ENCODE measurements at regions not wholly inside any gene's neighbourhood (a gene's known extent, or its start where the extent isn't known, plus 50 kb on each side); places are given as distances from the start of the nearest gene placed in this dataset.
"Not testable (repeated sequence)": the region's sequence is repeated elsewhere in the genome, so short reads cannot be mapped to it uniquely, and the experiment has no call there.

GRCh38 chr2:147414656-147415055, 430.2 kb upstream of the ACVR2A start:
- not testable (repeated sequence) for H3K36me3 ChIP-seq (ENCODE audit: control insufficient read depth in 5 of 5, insufficient read depth in 5 of 5, low read length in 5 of 5); H3K27ac ChIP-seq (ENCODE audit: low read depth, low read length); H3K27me3 ChIP-seq (ENCODE audit: control insufficient read depth in 5 of 5, insufficient read depth in 4 of 5, low read length in 5 of 5); H3K9me3 ChIP-seq (ENCODE audit: control insufficient read depth in 5 of 5, low read length in 5 of 5); H3K4me1 ChIP-seq (ENCODE audit: control insufficient read depth in 5 of 5, insufficient read depth in 5 of 5, low read length in 5 of 5); H3K9ac ChIP-seq (ENCODE audit: low read length in 5 of 5); H3K4me3 ChIP-seq (ENCODE audit: low read depth in 1 of 5, low read length in 5 of 5)

GRCh38 chr2:147408357-147408756, 436.5 kb upstream of the ACVR2A start:
- Histone ChIP-seq H3K4me1 (ENCODE audit: control insufficient read depth in 5 of 5, insufficient read depth in 5 of 5, low read length in 5 of 5) (no peaks in the 10 kb centered on the region), H3K27ac (ENCODE audit: low read depth, low read length) (no peak overlapping the region), H3K27me3 (ENCODE audit: control insufficient read depth in 5 of 5, insufficient read depth in 4 of 5, low read length in 5 of 5) (no peaks in the 10 kb centered on the region), H3K9ac (ENCODE audit: low read length in 5 of 5) (no peak overlapping the region), H3K36me3 (ENCODE audit: control insufficient read depth in 5 of 5, insufficient read depth in 5 of 5, low read length in 5 of 5) (no peaks in the 10 kb centered on the region), H3K4me3 (ENCODE audit: low read depth in 1 of 5, low read length in 5 of 5) (no peak overlapping the region), H3K9me3 (ENCODE audit: control insufficient read depth in 5 of 5, low read length in 5 of 5) (no peaks in the 10 kb centered on the region)

GRCh38 chr2:147405651-147406050, 439.2 kb upstream of the ACVR2A start:
- Histone ChIP-seq H3K4me1 (ENCODE audit: control insufficient read depth in 5 of 5, insufficient read depth in 5 of 5, low read length in 5 of 5) (no peaks in the 10 kb centered on the region), H3K27me3 (ENCODE audit: control insufficient read depth in 5 of 5, insufficient read depth in 4 of 5, low read length in 5 of 5) (no peaks in the 10 kb centered on the region), H3K27ac (ENCODE audit: low read depth, low read length) (no peak overlapping the region), H3K9me3 (ENCODE audit: control insufficient read depth in 5 of 5, low read length in 5 of 5) (no peaks in the 10 kb centered on the region), H3K9ac (ENCODE audit: low read length in 5 of 5) (no peak overlapping the region), H3K4me3 (ENCODE audit: low read depth in 1 of 5, low read length in 5 of 5) (no peak overlapping the region), H3K36me3 (ENCODE audit: control insufficient read depth in 5 of 5, insufficient read depth in 5 of 5, low read length in 5 of 5) (no peaks in the 10 kb centered on the region)

GRCh38 chr2:147398996-147399395, 445.8 kb upstream of the ACVR2A start:
- Histone ChIP-seq H3K27me3 (ENCODE audit: control insufficient read depth in 5 of 5, insufficient read depth in 4 of 5, low read length in 5 of 5) (no peaks in the 10 kb centered on the region), H3K36me3 (ENCODE audit: control insufficient read depth in 5 of 5, insufficient read depth in 5 of 5, low read length in 5 of 5) (no peaks in the 10 kb centered on the region), H3K4me3 (ENCODE audit: low read depth in 1 of 5, low read length in 5 of 5) (no peak overlapping the region), H3K27ac (ENCODE audit: low read depth, low read length) (no peak overlapping the region), H3K9me3 (ENCODE audit: control insufficient read depth in 5 of 5, low read length in 5 of 5) (no peaks in the 10 kb centered on the region), H3K9ac (ENCODE audit: low read length in 5 of 5) (no peak overlapping the region), H3K4me1 (ENCODE audit: control insufficient read depth in 5 of 5, insufficient read depth in 5 of 5, low read length in 5 of 5) (peaks cover 0 to 5% (median 0%) of the 10 kb centered on the region in 5 donors)

- Histone ChIP-seq H3K4me3 (ENCODE audit: low read depth in 1 of 5, low read length in 5 of 5) (no peak overlapping the region), H3K4me1 (ENCODE audit: control insufficient read depth in 5 of 5, insufficient read depth in 5 of 5, low read length in 5 of 5) (peaks cover 0 to 5% (median 0%) of the 10 kb centered on the region in 5 donors), H3K36me3 (ENCODE audit: control insufficient read depth in 5 of 5, insufficient read depth in 5 of 5, low read length in 5 of 5) (no peaks in the 10 kb centered on the region)
Observed at GRCh38 chr2:147398301-147398700, 446.5 kb upstream of the ACVR2A start.

GRCh38 chr2:147396890-147397289, 447.9 kb upstream of the ACVR2A start:
- Histone ChIP-seq H3K9ac (ENCODE audit: low read length in 5 of 5) (no peak overlapping the region), H3K4me1 (ENCODE audit: control insufficient read depth in 5 of 5, insufficient read depth in 5 of 5, low read length in 5 of 5) (peaks cover 0 to 5% (median 0%) of the 10 kb centered on the region in 5 donors), H3K9me3 (ENCODE audit: control insufficient read depth in 5 of 5, low read length in 5 of 5) (no peaks in the 10 kb centered on the region), H3K27me3 (ENCODE audit: control insufficient read depth in 5 of 5, insufficient read depth in 4 of 5, low read length in 5 of 5) (no peaks in the 10 kb centered on the region), H3K36me3 (ENCODE audit: control insufficient read depth in 5 of 5, insufficient read depth in 5 of 5, low read length in 5 of 5) (no peaks in the 10 kb centered on the region), H3K27ac (ENCODE audit: low read depth, low read length) (no peak overlapping the region), H3K4me3 (ENCODE audit: low read depth in 1 of 5, low read length in 5 of 5) (no peak overlapping the region)

More at GRCh38 chr2:147398301-147398700, 446.5 kb upstream of the ACVR2A start:
- no peaks in the 10 kb centered on the region for H3K27me3 ChIP-seq (ENCODE audit: control insufficient read depth in 5 of 5, insufficient read depth in 4 of 5, low read length in 5 of 5)
- no peak overlapping the region for H3K9ac ChIP-seq (ENCODE audit: low read length in 5 of 5)
- H3K9me3 ChIP-seq (ENCODE audit: control insufficient read depth in 5 of 5, low read length in 5 of 5), result no peaks in the 10 kb centered on the region
- no peak overlapping the region for H3K27ac ChIP-seq (ENCODE audit: low read depth, low read length)

GRCh38 chr2:147394179-147394790, 450.5 kb upstream of the ACVR2A start:
- H3K9me3 ChIP-seq (ENCODE audit: control insufficient read depth in 5 of 5, low read length in 5 of 5), result no peaks in the 10 kb centered on the region
- H3K4me3 ChIP-seq (ENCODE audit: low read depth in 1 of 5, low read length in 5 of 5), result no peak overlapping the region
- H3K4me1 ChIP-seq (ENCODE audit: control insufficient read depth in 5 of 5, insufficient read depth in 5 of 5, low read length in 5 of 5), result peaks cover 0 to 5% (median 0%) of the 10 kb centered on the region in 5 donors
- no peaks in the 10 kb centered on the region for H3K27me3 ChIP-seq (ENCODE audit: control insufficient read depth in 5 of 5, insufficient read depth in 4 of 5, low read length in 5 of 5)
- H3K27ac ChIP-seq (ENCODE audit: low read depth, low read length), result no peak overlapping the region
- no peaks in the 10 kb centered on the region for H3K36me3 ChIP-seq (ENCODE audit: control insufficient read depth in 5 of 5, insufficient read depth in 5 of 5, low read length in 5 of 5)
- H3K9ac ChIP-seq (ENCODE audit: low read length in 5 of 5), result no peak overlapping the region

- no peak overlapping the region for H3K4me3 ChIP-seq (ENCODE audit: low read depth in 1 of 5, low read length in 5 of 5)
- no peaks in the 10 kb centered on the region for H3K4me1 ChIP-seq (ENCODE audit: control insufficient read depth in 5 of 5, insufficient read depth in 5 of 5, low read length in 5 of 5)
- no peak overlapping the region for H3K9ac ChIP-seq (ENCODE audit: low read length in 5 of 5)
- H3K36me3 ChIP-seq (ENCODE audit: control insufficient read depth in 5 of 5, insufficient read depth in 5 of 5, low read length in 5 of 5), result no peaks in the 10 kb centered on the region
- H3K27ac ChIP-seq (ENCODE audit: low read depth, low read length), result no peak overlapping the region
- no peaks in the 10 kb centered on the region for H3K27me3 ChIP-seq (ENCODE audit: control insufficient read depth in 5 of 5, insufficient read depth in 4 of 5, low read length in 5 of 5)
- no peaks in the 10 kb centered on the region for H3K9me3 ChIP-seq (ENCODE audit: control insufficient read depth in 5 of 5, low read length in 5 of 5)
Observed at GRCh38 chr2:147392180-147392579, 452.6 kb upstream of the ACVR2A start.

GRCh38 chr2:147390475-147390874, 454.4 kb upstream of the ACVR2A start:
- no peaks in the 10 kb centered on the region for H3K27me3 ChIP-seq (ENCODE audit: control insufficient read depth in 5 of 5, insufficient read depth in 4 of 5, low read length in 5 of 5)
- no peak overlapping the region for H3K4me3 ChIP-seq (ENCODE audit: low read depth in 1 of 5, low read length in 5 of 5)
- H3K27ac ChIP-seq (ENCODE audit: low read depth, low read length), result no peak overlapping the region
- no peak overlapping the region for H3K9ac ChIP-seq (ENCODE audit: low read length in 5 of 5)
- H3K4me1 ChIP-seq (ENCODE audit: control insufficient read depth in 5 of 5, insufficient read depth in 5 of 5, low read length in 5 of 5), result peaks cover 0 to 2% (median 0%) of the 10 kb centered on the region in 5 donors
- no peaks in the 10 kb centered on the region for H3K9me3 ChIP-seq (ENCODE audit: control insufficient read depth in 5 of 5, low read length in 5 of 5)
- no peaks in the 10 kb centered on the region for H3K36me3 ChIP-seq (ENCODE audit: control insufficient read depth in 5 of 5, insufficient read depth in 5 of 5, low read length in 5 of 5)

- Histone ChIP-seq H3K27ac (ENCODE audit: low read depth, low read length) (no peak overlapping the region), H3K27me3 (ENCODE audit: control insufficient read depth in 5 of 5, insufficient read depth in 4 of 5, low read length in 5 of 5) (no peaks in the 10 kb centered on the region), H3K4me3 (ENCODE audit: low read depth in 1 of 5, low read length in 5 of 5) (no peak overlapping the region), H3K4me1 (ENCODE audit: control insufficient read depth in 5 of 5, insufficient read depth in 5 of 5, low read length in 5 of 5) (peaks cover 0 to 4% (median 0%) of the 10 kb centered on the region in 5 donors), H3K9me3 (ENCODE audit: control insufficient read depth in 5 of 5, low read length in 5 of 5) (no peaks in the 10 kb centered on the region), H3K36me3 (ENCODE audit: control insufficient read depth in 5 of 5, insufficient read depth in 5 of 5, low read length in 5 of 5) (no peaks in the 10 kb centered on the region), H3K9ac (ENCODE audit: low read length in 5 of 5) (no peak overlapping the region)
Observed at GRCh38 chr2:147389218-147389617, 455.6 kb upstream of the ACVR2A start.
